Hepatocyte (in vitro differentiated cells): ENCODE measurements at regions not wholly inside any gene's neighbourhood (a gene's known extent, or its start where the extent isn't known, plus 50 kb on each side); places are given as distances from the start of the nearest gene placed in this dataset.

ENCODE experiments used
- EZH2 ChIP-seq: fragments of 200-600 bp; sonication (generic); IDR thresholded peaks from 2 replicates; pipeline ENCODE4 v1.6.1; 2016; ENCODE audit warnings: antibody characterized with exemption, mild to moderate bottlenecking, borderline replicate concordance
- TF ChIP-seq, protein P1 (sequence below): fragments of 200-600 bp; sonication (generic); IDR thresholded peaks from 2 replicates; pipeline ENCODE4 v1.5.1; 2016; ENCODE audit warnings: antibody characterized with exemption, mild to moderate bottlenecking; ENCODE audit not compliant: poor library complexity

GRCh38 chr20:53734006-53734688, 140.5 kb upstream of the ZNF217 start:
- TF ChIP-seq, protein P1, sequence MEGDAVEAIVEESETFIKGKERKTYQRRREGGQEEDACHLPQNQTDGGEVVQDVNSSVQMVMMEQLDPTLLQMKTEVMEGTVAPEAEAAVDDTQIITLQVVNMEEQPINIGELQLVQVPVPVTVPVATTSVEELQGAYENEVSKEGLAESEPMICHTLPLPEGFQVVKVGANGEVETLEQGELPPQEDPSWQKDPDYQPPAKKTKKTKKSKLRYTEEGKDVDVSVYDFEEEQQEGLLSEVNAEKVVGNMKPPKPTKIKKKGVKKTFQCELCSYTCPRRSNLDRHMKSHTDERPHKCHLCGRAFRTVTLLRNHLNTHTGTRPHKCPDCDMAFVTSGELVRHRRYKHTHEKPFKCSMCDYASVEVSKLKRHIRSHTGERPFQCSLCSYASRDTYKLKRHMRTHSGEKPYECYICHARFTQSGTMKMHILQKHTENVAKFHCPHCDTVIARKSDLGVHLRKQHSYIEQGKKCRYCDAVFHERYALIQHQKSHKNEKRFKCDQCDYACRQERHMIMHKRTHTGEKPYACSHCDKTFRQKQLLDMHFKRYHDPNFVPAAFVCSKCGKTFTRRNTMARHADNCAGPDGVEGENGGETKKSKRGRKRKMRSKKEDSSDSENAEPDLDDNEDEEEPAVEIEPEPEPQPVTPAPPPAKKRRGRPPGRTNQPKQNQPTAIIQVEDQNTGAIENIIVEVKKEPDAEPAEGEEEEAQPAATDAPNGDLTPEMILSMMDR, result no peak
- no peak for TF ChIP-seq EZH2
